Iris pigment epithelial cell (primary cell): ENCODE measurements at regions not wholly inside any gene's neighbourhood (a gene's known extent, or its start where the extent isn't known, plus 50 kb on each side); places are given as distances from the start of the nearest gene placed in this dataset.

Experiments used
- DNase-seq: peaks from one replicate; pipeline ENCODE4 v3.0.0-alpha.2; 2011; ENCODE audit warnings: low read depth

DNA sequence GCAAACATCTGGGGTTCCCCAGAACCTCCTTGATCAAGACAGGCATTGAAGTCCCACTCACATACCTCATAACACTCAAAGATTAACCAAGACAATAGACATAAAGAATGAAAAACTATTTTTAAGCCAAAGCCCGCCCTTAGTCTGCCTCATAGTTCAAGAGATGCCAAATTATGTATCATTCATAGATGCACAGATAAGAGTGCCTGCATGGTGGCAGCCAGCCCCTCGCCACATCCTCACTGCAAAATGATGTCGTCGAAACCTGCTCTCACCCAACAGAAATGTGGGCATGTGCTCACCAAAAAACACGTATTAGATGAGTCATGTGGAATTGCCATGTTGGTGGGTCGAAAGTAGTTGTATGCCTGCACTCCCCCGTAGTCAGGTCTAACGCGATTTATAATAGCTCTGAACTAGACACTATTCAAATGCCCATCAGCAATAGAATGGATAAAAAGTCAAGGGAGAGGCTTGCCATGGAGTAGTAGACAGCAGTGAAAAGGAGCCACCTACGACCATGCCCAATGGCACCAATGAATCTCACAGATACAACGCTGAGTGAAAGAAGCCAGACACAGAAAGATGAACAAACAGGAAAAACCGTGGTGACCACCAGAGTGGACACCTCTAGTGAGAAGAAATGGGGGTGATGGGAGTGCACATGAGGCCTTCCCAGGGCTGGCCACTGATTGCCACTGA, 64.8 kb downstream of the C16orf95 start:
- no peak for DNase-seq
